ENCODE measurements at regions not wholly inside any gene's neighbourhood (a gene's known extent, or its start where the extent isn't known, plus 50 kb on each side); places are given as distances from the start of the nearest gene placed in this dataset.

- TF ChIP-seq ZFX (IDR thresholded peaks at IDR 0.05) = no peak
- no peak for TF ChIP-seq CTCF (conservative IDR thresholded peaks at IDR 0.05)
Observed at GRCh38 chr14:101361451-101362433, 199.6 kb upstream of the DIO3 start.

GRCh38 chr14:101362529-101363260 lies 198.6 kb upstream of the DIO3 start:
- H3K27ac ChIP-seq = no peak overlapping the region
- TF ChIP-seq CTCF (conservative IDR thresholded peaks at IDR 0.05) = no peak
- TF ChIP-seq ZFX (IDR thresholded peaks at IDR 0.05) = no peak

More at GRCh38 chr14:101361451-101362433, 199.6 kb upstream of the DIO3 start:
- no peak overlapping the region for H3K27ac ChIP-seq

- TF ChIP-seq ZFX (IDR thresholded peaks at IDR 0.05) = no peak
- TF ChIP-seq CTCF (conservative IDR thresholded peaks at IDR 0.05) = no peak
- H3K27ac ChIP-seq = no peak overlapping the region
Observed at GRCh38 chr14:101363261-101363555, 198.1 kb upstream of the DIO3 start.

GRCh38 chr14:101363880-101364391 lies 197.4 kb upstream of the DIO3 start:
- no peak for TF ChIP-seq CTCF (conservative IDR thresholded peaks at IDR 0.05)
- no peak for TF ChIP-seq ZFX (IDR thresholded peaks at IDR 0.05)
- H3K27ac ChIP-seq = no peak overlapping the region

GRCh38 chr14:101364503-101365328 lies 196.6 kb upstream of the DIO3 start:
- TF ChIP-seq ZFX (IDR thresholded peaks at IDR 0.05) = no peak
- no peak for TF ChIP-seq CTCF (conservative IDR thresholded peaks at IDR 0.05)
- no peak overlapping the region for H3K27ac ChIP-seq

GRCh38 chr14:101365329-101366158 lies 195.8 kb upstream of the DIO3 start:
- no peak for TF ChIP-seq ZFX (IDR thresholded peaks at IDR 0.05)
- no peak for TF ChIP-seq CTCF (conservative IDR thresholded peaks at IDR 0.05)
- H3K27ac ChIP-seq = no peak overlapping the region
